ENCODE measurements at regions not wholly inside any gene's neighbourhood (a gene's known extent, or its start where the extent isn't known, plus 50 kb on each side); places are given as distances from the start of the nearest gene placed in this dataset.

- no peaks in the 10 kb centered on the region for H3K27me3 Mint-ChIP-seq
- H3K36me3 Mint-ChIP-seq (ENCODE audit: low read depth): no peaks in the 10 kb centered on the region
Measured at GRCh38 chr12:25817166-25817565, 141.3 kb upstream of the RASSF8 start.

GRCh38 chr12:25818596-25819390 is 139.7 kb upstream of the RASSF8 start:
- Mint-ChIP-seq H3K9me3 (no peaks in the 10 kb centered on the region), H3K4me1 (no peaks in the 10 kb centered on the region), H3K4me3 (no peak overlapping the region), H3K27me3 (no peaks in the 10 kb centered on the region), H3K27ac (no peak overlapping the region), H3K36me3 (ENCODE audit: low read depth) (no peaks in the 10 kb centered on the region)
- ATAC-seq (replicated peaks): no peak

More at GRCh38 chr12:25817166-25817565, 141.3 kb upstream of the RASSF8 start:
- Mint-ChIP-seq H3K4me3 (no peak overlapping the region), H3K27ac (no peak overlapping the region), H3K4me1 (no peaks in the 10 kb centered on the region), H3K9me3 (no peaks in the 10 kb centered on the region)
- ATAC-seq (replicated peaks): no peak

GRCh38 chr12:25819691-25820090 is 138.8 kb upstream of the RASSF8 start:
- no peak overlapping the region for H3K4me3 Mint-ChIP-seq
- no peaks in the 10 kb centered on the region for H3K4me1 Mint-ChIP-seq
- no peaks in the 10 kb centered on the region for H3K27me3 Mint-ChIP-seq
- no peak for ATAC-seq (replicated peaks)
- H3K36me3 Mint-ChIP-seq (ENCODE audit: low read depth): no peaks in the 10 kb centered on the region
- H3K9me3 Mint-ChIP-seq: no peaks in the 10 kb centered on the region
- no peak overlapping the region for H3K27ac Mint-ChIP-seq

- H3K36me3 Mint-ChIP-seq (ENCODE audit: low read depth): no peaks in the 10 kb centered on the region
- H3K27me3 Mint-ChIP-seq: no peaks in the 10 kb centered on the region
- no peak overlapping the region for H3K27ac Mint-ChIP-seq
- H3K4me1 Mint-ChIP-seq: no peaks in the 10 kb centered on the region
- no peaks in the 10 kb centered on the region for H3K9me3 Mint-ChIP-seq
- H3K4me3 Mint-ChIP-seq: no peak overlapping the region
- no peak for ATAC-seq (replicated peaks)
Measured at GRCh38 chr12:25822281-25822680, 136.2 kb upstream of the RASSF8 start.

GRCh38 chr12:25824734-25825133 is 133.7 kb upstream of the RASSF8 start:
- no peak for ATAC-seq (replicated peaks)
- Mint-ChIP-seq H3K27ac (no peak overlapping the region), H3K36me3 (ENCODE audit: low read depth) (no peaks in the 10 kb centered on the region), H3K9me3 (no peaks in the 10 kb centered on the region), H3K4me1 (no peaks in the 10 kb centered on the region), H3K27me3 (no peaks in the 10 kb centered on the region), H3K4me3 (no peak overlapping the region)

- Mint-ChIP-seq H3K27ac (no peak overlapping the region), H3K4me1 (no peaks in the 10 kb centered on the region), H3K27me3 (no peaks in the 10 kb centered on the region), H3K36me3 (ENCODE audit: low read depth) (no peaks in the 10 kb centered on the region), H3K4me3 (no peak overlapping the region), H3K9me3 (no peaks in the 10 kb centered on the region)
- ATAC-seq (replicated peaks): no peak
Measured at GRCh38 chr12:25825446-25825845, 133.0 kb upstream of the RASSF8 start.

- no peaks in the 10 kb centered on the region for H3K36me3 Mint-ChIP-seq (ENCODE audit: low read depth)
- H3K4me1 Mint-ChIP-seq: no peaks in the 10 kb centered on the region
- H3K4me3 Mint-ChIP-seq: no peak overlapping the region
- H3K9me3 Mint-ChIP-seq: no peaks in the 10 kb centered on the region
- no peak for ATAC-seq (replicated peaks)
- H3K27ac Mint-ChIP-seq: no peak overlapping the region
- H3K27me3 Mint-ChIP-seq: no peaks in the 10 kb centered on the region
Measured at GRCh38 chr12:25827141-25827540, 131.3 kb upstream of the RASSF8 start.

GRCh38 chr12:25827747-25828146 is 130.7 kb upstream of the RASSF8 start:
- no peaks in the 10 kb centered on the region for H3K4me1 Mint-ChIP-seq
- no peak overlapping the region for H3K27ac Mint-ChIP-seq
- H3K9me3 Mint-ChIP-seq: no peaks in the 10 kb centered on the region
- H3K27me3 Mint-ChIP-seq: no peaks in the 10 kb centered on the region
- no peaks in the 10 kb centered on the region for H3K36me3 Mint-ChIP-seq (ENCODE audit: low read depth)
- no peak overlapping the region for H3K4me3 Mint-ChIP-seq
- no peak for ATAC-seq (replicated peaks)

GRCh38 chr12:25828188-25828587 is 130.3 kb upstream of the RASSF8 start:
- no peak overlapping the region for H3K27ac Mint-ChIP-seq
- H3K9me3 Mint-ChIP-seq: no peaks in the 10 kb centered on the region
- H3K36me3 Mint-ChIP-seq (ENCODE audit: low read depth): no peaks in the 10 kb centered on the region
- ATAC-seq (replicated peaks): no peak
- H3K4me1 Mint-ChIP-seq: no peaks in the 10 kb centered on the region
- no peaks in the 10 kb centered on the region for H3K27me3 Mint-ChIP-seq
- H3K4me3 Mint-ChIP-seq: no peak overlapping the region

- no peak for ATAC-seq (replicated peaks)
- H3K4me1 Mint-ChIP-seq: no peaks in the 10 kb centered on the region
- no peak overlapping the region for H3K4me3 Mint-ChIP-seq
- H3K36me3 Mint-ChIP-seq (ENCODE audit: low read depth): no peaks in the 10 kb centered on the region
- no peak overlapping the region for H3K27ac Mint-ChIP-seq
- no peaks in the 10 kb centered on the region for H3K9me3 Mint-ChIP-seq
- no peaks in the 10 kb centered on the region for H3K27me3 Mint-ChIP-seq
Measured at GRCh38 chr12:25829192-25829591, 129.3 kb upstream of the RASSF8 start.

- H3K36me3 Mint-ChIP-seq (ENCODE audit: low read depth): no peaks in the 10 kb centered on the region
- ATAC-seq (replicated peaks): no peak
- H3K9me3 Mint-ChIP-seq: no peaks in the 10 kb centered on the region
- no peaks in the 10 kb centered on the region for H3K27me3 Mint-ChIP-seq
- H3K4me3 Mint-ChIP-seq: no peak overlapping the region
- no peaks in the 10 kb centered on the region for H3K4me1 Mint-ChIP-seq
- H3K27ac Mint-ChIP-seq: no peak overlapping the region
Measured at GRCh38 chr12:25830456-25830855, 128.0 kb upstream of the RASSF8 start.

GRCh38 chr12:25833657-25834056 is 124.8 kb upstream of the RASSF8 start:
- ATAC-seq (replicated peaks): no peak
- H3K36me3 Mint-ChIP-seq (ENCODE audit: low read depth): no peaks in the 10 kb centered on the region
- no peaks in the 10 kb centered on the region for H3K9me3 Mint-ChIP-seq
- no peaks in the 10 kb centered on the region for H3K27me3 Mint-ChIP-seq
- H3K4me3 Mint-ChIP-seq: no peak overlapping the region
- H3K4me1 Mint-ChIP-seq: no peaks in the 10 kb centered on the region
- H3K27ac Mint-ChIP-seq: no peak overlapping the region

GRCh38 chr12:25835385-25835784 is 123.1 kb upstream of the RASSF8 start:
- Mint-ChIP-seq H3K9me3 (no peaks in the 10 kb centered on the region), H3K4me1 (no peaks in the 10 kb centered on the region), H3K27me3 (no peaks in the 10 kb centered on the region), H3K36me3 (ENCODE audit: low read depth) (no peaks in the 10 kb centered on the region), H3K4me3 (no peak overlapping the region), H3K27ac (no peak overlapping the region)
- ATAC-seq (replicated peaks): no peak

GRCh38 chr12:25838007-25838406 is 120.5 kb upstream of the RASSF8 start:
- no peaks in the 10 kb centered on the region for H3K4me1 Mint-ChIP-seq
- no peaks in the 10 kb centered on the region for H3K36me3 Mint-ChIP-seq (ENCODE audit: low read depth)
- H3K4me3 Mint-ChIP-seq: no peak overlapping the region
- ATAC-seq (replicated peaks): no peak
- no peaks in the 10 kb centered on the region for H3K27me3 Mint-ChIP-seq
- H3K27ac Mint-ChIP-seq: no peak overlapping the region
- H3K9me3 Mint-ChIP-seq: no peaks in the 10 kb centered on the region

GRCh38 chr12:25839470-25839869 is 119.0 kb upstream of the RASSF8 start:
- H3K4me1 Mint-ChIP-seq: no peaks in the 10 kb centered on the region
- no peak overlapping the region for H3K27ac Mint-ChIP-seq
- ATAC-seq (replicated peaks): no peak
- H3K4me3 Mint-ChIP-seq: no peak overlapping the region
- H3K27me3 Mint-ChIP-seq: no peaks in the 10 kb centered on the region
- H3K9me3 Mint-ChIP-seq: no peaks in the 10 kb centered on the region
- no peaks in the 10 kb centered on the region for H3K36me3 Mint-ChIP-seq (ENCODE audit: low read depth)
